ENCODE measurements at regions not wholly inside any gene's neighbourhood (a gene's known extent, or its start where the extent isn't known, plus 50 kb on each side); places are given as distances from the start of the nearest gene placed in this dataset.
"Not testable (repeated sequence)": the region's sequence is repeated elsewhere in the genome, so short reads cannot be mapped to it uniquely, and the experiment has no call there.

GRCh38 chr3:191915712-191916111 is 454.7 kb downstream of the PYDC2 start:
- Histone ChIP-seq H3K27me3 (ENCODE audit: control insufficient read depth in 1 of 2, insufficient read depth in 1 of 2, low read length in 2 of 2) (no peaks in the 10 kb centered on the region), H3K4ac (ENCODE audit: low read depth in 1 of 2, low read length in 2 of 2) (no peak overlapping the region), H3K27ac (ENCODE audit: low read length, poor library complexity, severe bottlenecking) (no peak overlapping the region), H2AFZ (ENCODE audit: low read depth, low read length) (no peak overlapping the region), H2BK12ac (ENCODE audit: low read length in 2 of 2) (no peak overlapping the region), H2BK120ac (ENCODE audit: low read depth, low read length) (no peak overlapping the region), H3K4me1 (ENCODE audit: control insufficient read depth, insufficient read depth, low read depth, low read length) (no peaks in the 10 kb centered on the region), H2BK15ac (ENCODE audit: low read depth, poor library complexity, severe bottlenecking) (no peak overlapping the region), H3K14ac (ENCODE audit: low read length in 2 of 2) (no peak overlapping the region), H3K4me2 (ENCODE audit: low read length, poor library complexity, severe bottlenecking) (no peak overlapping the region), H4K91ac (ENCODE audit: low read length) (no peak overlapping the region), H3K36me3 (ENCODE audit: control insufficient read depth in 1 of 2, insufficient read depth in 2 of 2, low read depth in 1 of 2, low read length in 2 of 2) (no peaks in the 10 kb centered on the region), H3K9me3 (ENCODE audit: control insufficient read depth, low read length) (peaks cover 3% of the 10 kb centered on the region), H3K4me3 (ENCODE audit: insufficient read depth in 1 of 2, low read depth in 1 of 2, low read length in 2 of 2) (no peak overlapping the region), H2BK5ac (ENCODE audit: low read depth, low read length, poor library complexity, severe bottlenecking) (no peak overlapping the region), H3K9ac (ENCODE audit: low read length) (no peak overlapping the region), H4K8ac (ENCODE audit: low read length) (no peak overlapping the region), H3K79me1 (replicated peaks; ENCODE audit: low read length, poor library complexity, severe bottlenecking) (no peaks in the 10 kb centered on the region), H2AK5ac (ENCODE audit: low read length, severe bottlenecking) (no peak overlapping the region), H3K23ac (ENCODE audit: low read length in 2 of 2) (no peak overlapping the region), H3K18ac (ENCODE audit: low read depth in 1 of 2, low read length in 2 of 2) (no peak overlapping the region)
- no peak for DNase-seq
- 100% methylated on average over 1 of the region's 2 CpGs for WGBS

GRCh38 chr3:191919491-191920026 is 458.6 kb downstream of the PYDC2 start:
- Histone ChIP-seq H3K4me1 (ENCODE audit: control insufficient read depth, insufficient read depth, low read depth, low read length) (no peaks in the 10 kb centered on the region), H3K9me3 (ENCODE audit: control insufficient read depth, low read length) (no peaks in the 10 kb centered on the region), H3K27ac (ENCODE audit: low read length, poor library complexity, severe bottlenecking) (no peak overlapping the region), H3K14ac (ENCODE audit: low read length in 2 of 2) (no peak overlapping the region), H3K18ac (ENCODE audit: low read depth in 1 of 2, low read length in 2 of 2) (no peak overlapping the region), H4K8ac (ENCODE audit: low read length) (no peak overlapping the region), H2AK5ac (ENCODE audit: low read length, severe bottlenecking) (no peak overlapping the region), H3K79me1 (replicated peaks; ENCODE audit: low read length, poor library complexity, severe bottlenecking) (no peaks in the 10 kb centered on the region), H2BK5ac (ENCODE audit: low read depth, low read length, poor library complexity, severe bottlenecking) (no peak overlapping the region), H2BK12ac (ENCODE audit: low read length in 2 of 2) (no peak overlapping the region), H2AFZ (ENCODE audit: low read depth, low read length) (no peak overlapping the region), H3K9ac (ENCODE audit: low read length) (no peak overlapping the region), H4K91ac (ENCODE audit: low read length) (no peak overlapping the region), H3K27me3 (ENCODE audit: control insufficient read depth in 1 of 2, insufficient read depth in 1 of 2, low read length in 2 of 2) (no peaks in the 10 kb centered on the region), H3K23ac (ENCODE audit: low read length in 2 of 2) (no peak overlapping the region), H2BK15ac (ENCODE audit: low read depth, poor library complexity, severe bottlenecking) (no peak overlapping the region), H3K36me3 (ENCODE audit: control insufficient read depth in 1 of 2, insufficient read depth in 2 of 2, low read depth in 1 of 2, low read length in 2 of 2) (no peaks in the 10 kb centered on the region), H3K4me2 (ENCODE audit: low read length, poor library complexity, severe bottlenecking) (no peak overlapping the region), H2BK120ac (ENCODE audit: low read depth, low read length) (no peak overlapping the region), H3K4ac (ENCODE audit: low read depth in 1 of 2, low read length in 2 of 2) (no peak overlapping the region), H3K4me3 (ENCODE audit: insufficient read depth in 1 of 2, low read depth in 1 of 2, low read length in 2 of 2) (no peak overlapping the region)
- WGBS: 61% methylated on average over 3 of the region's 3 CpGs
- DNase-seq: no peak

DNA sequence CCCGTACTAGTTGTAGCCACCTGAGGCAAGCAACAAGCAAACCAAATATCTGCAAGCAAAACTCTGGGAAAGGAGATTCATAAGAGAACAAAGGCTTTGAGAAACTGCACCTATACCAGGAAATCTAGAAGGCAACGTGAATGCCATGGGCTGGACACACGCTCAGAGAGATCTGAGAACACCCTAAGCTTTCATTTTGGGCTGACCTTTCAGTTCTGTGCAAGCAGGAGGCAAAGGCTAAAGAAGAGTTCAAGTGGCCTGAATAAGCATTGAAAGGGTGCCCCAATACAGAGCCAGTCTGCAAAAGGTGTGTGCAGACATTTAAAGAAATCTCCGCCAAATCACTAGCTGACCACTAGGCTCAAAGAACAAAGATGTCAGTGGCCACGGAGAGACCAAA is 461.6 kb downstream of the PYDC2 start:
- H3K4me1 ChIP-seq (ENCODE audit: control insufficient read depth, insufficient read depth, low read depth, low read length): no peaks in the 10 kb centered on the region
- H3K9ac ChIP-seq (ENCODE audit: low read length): no peak overlapping the region
- H3K36me3 ChIP-seq (ENCODE audit: control insufficient read depth in 1 of 2, insufficient read depth in 2 of 2, low read depth in 1 of 2, low read length in 2 of 2): no peaks in the 10 kb centered on the region

GRCh38 chr3:191927183-191927817 is 466.3 kb downstream of the PYDC2 start:
- H3K27ac ChIP-seq (ENCODE audit: low read length, poor library complexity, severe bottlenecking); H2BK120ac ChIP-seq (ENCODE audit: low read depth, low read length); H2BK15ac ChIP-seq (ENCODE audit: low read depth, poor library complexity, severe bottlenecking); H4K91ac ChIP-seq (ENCODE audit: low read length); DNase-seq; H4K8ac ChIP-seq (ENCODE audit: low read length); H3K4me1 ChIP-seq (ENCODE audit: control insufficient read depth, insufficient read depth, low read depth, low read length); H3K18ac ChIP-seq (ENCODE audit: low read depth in 1 of 2, low read length in 2 of 2); H3K23ac ChIP-seq (ENCODE audit: low read length in 2 of 2); H3K36me3 ChIP-seq (ENCODE audit: control insufficient read depth in 1 of 2, insufficient read depth in 2 of 2, low read depth in 1 of 2, low read length in 2 of 2); H3K9ac ChIP-seq (ENCODE audit: low read length); H2BK12ac ChIP-seq (ENCODE audit: low read length in 2 of 2); H3K14ac ChIP-seq (ENCODE audit: low read length in 2 of 2); H2AK5ac ChIP-seq (ENCODE audit: low read length, severe bottlenecking); H3K4me2 ChIP-seq (ENCODE audit: low read length, poor library complexity, severe bottlenecking); H2AFZ ChIP-seq (ENCODE audit: low read depth, low read length); H3K4ac ChIP-seq (ENCODE audit: low read depth in 1 of 2, low read length in 2 of 2); H3K27me3 ChIP-seq (ENCODE audit: control insufficient read depth in 1 of 2, insufficient read depth in 1 of 2, low read length in 2 of 2); H2BK5ac ChIP-seq (ENCODE audit: low read depth, low read length, poor library complexity, severe bottlenecking); H3K9me3 ChIP-seq (ENCODE audit: control insufficient read depth, low read length); H3K79me1 ChIP-seq (replicated peaks; ENCODE audit: low read length, poor library complexity, severe bottlenecking); H3K4me3 ChIP-seq (ENCODE audit: insufficient read depth in 1 of 2, low read depth in 1 of 2, low read length in 2 of 2): not testable (repeated sequence)
- WGBS: 57% methylated on average over 5 of the region's 8 CpGs

More for the DNA sequence above, 461.6 kb downstream of the PYDC2 start:
- no peak overlapping the region for H2BK120ac ChIP-seq (ENCODE audit: low read depth, low read length)
- 89% methylated on average over 5 of the region's 5 CpGs for WGBS
- no peak overlapping the region for H2AK5ac ChIP-seq (ENCODE audit: low read length, severe bottlenecking)
- no peak overlapping the region for H3K18ac ChIP-seq (ENCODE audit: low read depth in 1 of 2, low read length in 2 of 2)
- no peak overlapping the region for H2BK15ac ChIP-seq (ENCODE audit: low read depth, poor library complexity, severe bottlenecking)
- H3K4ac ChIP-seq (ENCODE audit: low read depth in 1 of 2, low read length in 2 of 2): no peak overlapping the region
- H3K79me1 ChIP-seq (replicated peaks; ENCODE audit: low read length, poor library complexity, severe bottlenecking): no peaks in the 10 kb centered on the region
- no peaks in the 10 kb centered on the region for H3K27me3 ChIP-seq (ENCODE audit: control insufficient read depth in 1 of 2, insufficient read depth in 1 of 2, low read length in 2 of 2)
- no peak overlapping the region for H2AFZ ChIP-seq (ENCODE audit: low read depth, low read length)
- H3K4me3 ChIP-seq (ENCODE audit: insufficient read depth in 1 of 2, low read depth in 1 of 2, low read length in 2 of 2): no peak overlapping the region
- DNase-seq: no peak
- H2BK5ac ChIP-seq (ENCODE audit: low read depth, low read length, poor library complexity, severe bottlenecking): no peak overlapping the region
- H4K8ac ChIP-seq (ENCODE audit: low read length): no peak overlapping the region
- no peak overlapping the region for H2BK12ac ChIP-seq (ENCODE audit: low read length in 2 of 2)
- H3K14ac ChIP-seq (ENCODE audit: low read length in 2 of 2): no peak overlapping the region
- no peak overlapping the region for H3K27ac ChIP-seq (ENCODE audit: low read length, poor library complexity, severe bottlenecking)
- no peak overlapping the region for H4K91ac ChIP-seq (ENCODE audit: low read length)
- H3K9me3 ChIP-seq (ENCODE audit: control insufficient read depth, low read length): no peaks in the 10 kb centered on the region
- H3K23ac ChIP-seq (ENCODE audit: low read length in 2 of 2): no peak overlapping the region
- no peak overlapping the region for H3K4me2 ChIP-seq (ENCODE audit: low read length, poor library complexity, severe bottlenecking)

Measured in mesenchymal stem cell (in vitro differentiated cells and primary cell).